RWPE2 (cell line): ENCODE measurements at regions not wholly inside any gene's neighbourhood (a gene's known extent, or its start where the extent isn't known, plus 50 kb on each side); places are given as distances from the start of the nearest gene placed in this dataset.

Experiments used
- ATAC-seq: fragments of 200-7000 bp; cut with Tn5 transposase; 3 replicates; pipeline ENCODE4 v1.9.1; 2021; ENCODE audit warnings: low read depth
- DNase-seq: peaks from one replicate; pipeline ENCODE4 v3.0.0-alpha.2; 2020; ENCODE audit warnings: low spot score
- H3K27ac ChIP-seq: fragments of 450-650 bp; 2 replicates; pipeline ENCODE4 v1.5.1; 2017; ENCODE audit warnings: mild to moderate bottlenecking; ENCODE audit not compliant: poor library complexity, severe bottlenecking
- H3K27me3 ChIP-seq: fragments of 250-450 bp; sonication (Bioruptor Pico); 2 replicates; pipeline ENCODE4 v1.5.1; 2021; ENCODE audit warnings: mild to moderate bottlenecking, moderate library complexity; ENCODE audit not compliant: insufficient read depth, poor library complexity, severe bottlenecking
- H3K36me3 ChIP-seq: fragments of 250-450 bp; sonication (Bioruptor Pico); 2 replicates; pipeline ENCODE4 v1.5.1; 2020; ENCODE audit warnings: low read depth, mild to moderate bottlenecking, moderate library complexity
- H3K4me1 ChIP-seq: fragments of 250-450 bp; sonication (Bioruptor Pico); 2 replicates; pipeline ENCODE4 v1.5.1; 2021; ENCODE audit warnings: mild to moderate bottlenecking, moderate library complexity; ENCODE audit not compliant: insufficient read depth, poor library complexity, severe bottlenecking
- H3K4me3 ChIP-seq: fragments of 250-450 bp; sonication (Bioruptor Pico); 2 replicates; pipeline ENCODE4 v1.5.1; 2021; ENCODE audit warnings: mild to moderate bottlenecking, moderate library complexity; ENCODE audit not compliant: severe bottlenecking
- H3K9me3 ChIP-seq: fragments of 250-450 bp; sonication (Bioruptor Pico); 2 replicates; pipeline ENCODE4 v1.5.1; 2021; ENCODE audit warnings: mild to moderate bottlenecking, moderate library complexity; ENCODE audit not compliant: severe bottlenecking
- TF ChIP-seq, protein P1 (sequence below): fragments of 450-650 bp; IDR thresholded peaks from one replicate; pipeline ENCODE4 v1.5.1; 2017; ENCODE audit warnings: mild to moderate bottlenecking, moderate library complexity; ENCODE audit not compliant: poor library complexity, severe bottlenecking

- H3K36me3 ChIP-seq, result no peaks in the 10 kb centered on the region
- no peak overlapping the region for H3K27ac ChIP-seq
- H3K27me3 ChIP-seq, result no peaks in the 10 kb centered on the region
- DNase-seq, result no peak
- H3K9me3 ChIP-seq, result peaks cover 2% of the 10 kb centered on the region
- no peak for ATAC-seq
- TF ChIP-seq, protein P1, sequence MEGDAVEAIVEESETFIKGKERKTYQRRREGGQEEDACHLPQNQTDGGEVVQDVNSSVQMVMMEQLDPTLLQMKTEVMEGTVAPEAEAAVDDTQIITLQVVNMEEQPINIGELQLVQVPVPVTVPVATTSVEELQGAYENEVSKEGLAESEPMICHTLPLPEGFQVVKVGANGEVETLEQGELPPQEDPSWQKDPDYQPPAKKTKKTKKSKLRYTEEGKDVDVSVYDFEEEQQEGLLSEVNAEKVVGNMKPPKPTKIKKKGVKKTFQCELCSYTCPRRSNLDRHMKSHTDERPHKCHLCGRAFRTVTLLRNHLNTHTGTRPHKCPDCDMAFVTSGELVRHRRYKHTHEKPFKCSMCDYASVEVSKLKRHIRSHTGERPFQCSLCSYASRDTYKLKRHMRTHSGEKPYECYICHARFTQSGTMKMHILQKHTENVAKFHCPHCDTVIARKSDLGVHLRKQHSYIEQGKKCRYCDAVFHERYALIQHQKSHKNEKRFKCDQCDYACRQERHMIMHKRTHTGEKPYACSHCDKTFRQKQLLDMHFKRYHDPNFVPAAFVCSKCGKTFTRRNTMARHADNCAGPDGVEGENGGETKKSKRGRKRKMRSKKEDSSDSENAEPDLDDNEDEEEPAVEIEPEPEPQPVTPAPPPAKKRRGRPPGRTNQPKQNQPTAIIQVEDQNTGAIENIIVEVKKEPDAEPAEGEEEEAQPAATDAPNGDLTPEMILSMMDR, result no peak
- H3K4me1 ChIP-seq, result no peaks in the 10 kb centered on the region
- H3K4me3 ChIP-seq, result no peak overlapping the region
Observed at GRCh38 chr3:21067031-21067813, 683.8 kb downstream of the ZNF385D start.

GRCh38 chr3:21062831-21063294, 688.1 kb downstream of the ZNF385D start:
- no peak for DNase-seq
- H3K27ac ChIP-seq, result no peak overlapping the region
- no peaks in the 10 kb centered on the region for H3K4me1 ChIP-seq
- peaks cover 7% of the 10 kb centered on the region for H3K27me3 ChIP-seq
- TF ChIP-seq, protein P1, result no peak
- peaks cover 2% of the 10 kb centered on the region for H3K9me3 ChIP-seq
- H3K4me3 ChIP-seq, result no peak overlapping the region
- H3K36me3 ChIP-seq, result no peaks in the 10 kb centered on the region
- ATAC-seq, result no peak

- Histone ChIP-seq H3K9me3 (peaks cover 2% of the 10 kb centered on the region), H3K36me3 (no peaks in the 10 kb centered on the region), H3K4me1 (no peaks in the 10 kb centered on the region), H3K27me3 (peaks cover 7% of the 10 kb centered on the region), H3K4me3 (no peak overlapping the region), H3K27ac (no peak overlapping the region)
- ATAC-seq, result no peak
- TF ChIP-seq, protein P1, result no peak
- no peak for DNase-seq
Observed at GRCh38 chr3:21059404-21059803, 691.6 kb downstream of the ZNF385D start.

- Histone ChIP-seq H3K27me3 (peaks cover 7% of the 10 kb centered on the region), H3K4me3 (no peak overlapping the region), H3K27ac (no peak overlapping the region), H3K36me3 (no peaks in the 10 kb centered on the region), H3K4me1 (no peaks in the 10 kb centered on the region), H3K9me3 (no peaks in the 10 kb centered on the region)
- DNase-seq (no peak), ATAC-seq (no peak)
- TF ChIP-seq, protein P1, result no peak
Observed at GRCh38 chr3:21056293-21056692, 694.7 kb downstream of the ZNF385D start.

- no peak overlapping the region for H3K4me3 ChIP-seq
- no peak for DNase-seq
- H3K36me3 ChIP-seq, result no peaks in the 10 kb centered on the region
- H3K9me3 ChIP-seq, result no peaks in the 10 kb centered on the region
- TF ChIP-seq, protein P1, result no peak
- no peak for ATAC-seq
- H3K4me1 ChIP-seq, result no peaks in the 10 kb centered on the region
- no peak overlapping the region for H3K27ac ChIP-seq
- H3K27me3 ChIP-seq, result peaks cover 4% of the 10 kb centered on the region
Observed at GRCh38 chr3:21055015-21055414, 696.0 kb downstream of the ZNF385D start.
